ENCODE measurements at regions not wholly inside any gene's neighbourhood (a gene's known extent, or its start where the extent isn't known, plus 50 kb on each side); places are given as distances from the start of the nearest gene placed in this dataset.

DNA sequence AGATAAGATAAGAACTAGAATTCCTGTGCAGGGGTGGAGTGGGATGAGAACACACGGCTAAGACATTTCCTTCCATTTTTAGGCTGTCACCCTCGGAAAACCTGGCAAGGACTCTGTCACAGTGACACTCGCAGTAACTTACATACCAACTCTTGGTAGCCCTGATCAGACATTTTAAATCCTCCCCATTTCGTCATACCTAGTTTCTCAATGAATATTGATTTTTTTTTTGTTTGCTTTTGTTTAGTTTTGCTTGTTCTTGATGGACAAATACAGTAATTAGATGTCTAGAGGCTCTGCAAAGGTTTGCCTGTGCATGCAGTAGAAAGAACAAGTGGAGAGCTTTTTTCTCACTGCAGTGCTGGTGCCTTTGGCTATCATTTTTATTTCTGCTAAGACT, 213.0 kb upstream of the FAM83B start:
- Histone ChIP-seq H3K27ac (ENCODE audit: low read depth) (no peak overlapping the region), H3F3A (replicated peaks; ENCODE audit: low read depth) (no peaks in the 10 kb centered on the region), H3K9me2 (ENCODE audit: insufficient read depth) (no peaks in the 10 kb centered on the region; the same call in 1 of the 2 replicates), H3K27me3 (ENCODE audit: insufficient read depth) (no peaks in the 10 kb centered on the region), H3K36me3 (ENCODE audit: insufficient read depth) (no peaks in the 10 kb centered on the region), H2AFZ (no peak overlapping the region), H3K4me3 (no peak overlapping the region), H3K4me1 (ENCODE audit: insufficient read depth) (no peaks in the 10 kb centered on the region), H3K4me2 (no peak overlapping the region), H4K20me1 (replicated peaks; ENCODE audit: insufficient read depth) (no peaks in the 10 kb centered on the region), H3K79me2 (replicated peaks; ENCODE audit: insufficient read depth) (no peaks in the 10 kb centered on the region)
- H3K4me3 Mint-ChIP-seq: no peak overlapping the region
- TF ChIP-seq NANOG (IDR thresholded peaks at IDR 0.05; ENCODE audit: borderline replicate concordance): no peak
- TF ChIP-seq EZH2phosphoT487 (IDR thresholded peaks at IDR 0.05; ENCODE audit: unreplicated experiment): no peak
- TF ChIP-seq POLR2AphosphoS5 (IDR thresholded peaks at IDR 0.05; ENCODE audit: low read depth): no peak
- TF ChIP-seq, protein P1, sequence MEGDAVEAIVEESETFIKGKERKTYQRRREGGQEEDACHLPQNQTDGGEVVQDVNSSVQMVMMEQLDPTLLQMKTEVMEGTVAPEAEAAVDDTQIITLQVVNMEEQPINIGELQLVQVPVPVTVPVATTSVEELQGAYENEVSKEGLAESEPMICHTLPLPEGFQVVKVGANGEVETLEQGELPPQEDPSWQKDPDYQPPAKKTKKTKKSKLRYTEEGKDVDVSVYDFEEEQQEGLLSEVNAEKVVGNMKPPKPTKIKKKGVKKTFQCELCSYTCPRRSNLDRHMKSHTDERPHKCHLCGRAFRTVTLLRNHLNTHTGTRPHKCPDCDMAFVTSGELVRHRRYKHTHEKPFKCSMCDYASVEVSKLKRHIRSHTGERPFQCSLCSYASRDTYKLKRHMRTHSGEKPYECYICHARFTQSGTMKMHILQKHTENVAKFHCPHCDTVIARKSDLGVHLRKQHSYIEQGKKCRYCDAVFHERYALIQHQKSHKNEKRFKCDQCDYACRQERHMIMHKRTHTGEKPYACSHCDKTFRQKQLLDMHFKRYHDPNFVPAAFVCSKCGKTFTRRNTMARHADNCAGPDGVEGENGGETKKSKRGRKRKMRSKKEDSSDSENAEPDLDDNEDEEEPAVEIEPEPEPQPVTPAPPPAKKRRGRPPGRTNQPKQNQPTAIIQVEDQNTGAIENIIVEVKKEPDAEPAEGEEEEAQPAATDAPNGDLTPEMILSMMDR (conservative IDR thresholded peaks at IDR 0.05; ENCODE audit: low read depth in 2 of 2): no peak
- TF ChIP-seq, protein P2, sequence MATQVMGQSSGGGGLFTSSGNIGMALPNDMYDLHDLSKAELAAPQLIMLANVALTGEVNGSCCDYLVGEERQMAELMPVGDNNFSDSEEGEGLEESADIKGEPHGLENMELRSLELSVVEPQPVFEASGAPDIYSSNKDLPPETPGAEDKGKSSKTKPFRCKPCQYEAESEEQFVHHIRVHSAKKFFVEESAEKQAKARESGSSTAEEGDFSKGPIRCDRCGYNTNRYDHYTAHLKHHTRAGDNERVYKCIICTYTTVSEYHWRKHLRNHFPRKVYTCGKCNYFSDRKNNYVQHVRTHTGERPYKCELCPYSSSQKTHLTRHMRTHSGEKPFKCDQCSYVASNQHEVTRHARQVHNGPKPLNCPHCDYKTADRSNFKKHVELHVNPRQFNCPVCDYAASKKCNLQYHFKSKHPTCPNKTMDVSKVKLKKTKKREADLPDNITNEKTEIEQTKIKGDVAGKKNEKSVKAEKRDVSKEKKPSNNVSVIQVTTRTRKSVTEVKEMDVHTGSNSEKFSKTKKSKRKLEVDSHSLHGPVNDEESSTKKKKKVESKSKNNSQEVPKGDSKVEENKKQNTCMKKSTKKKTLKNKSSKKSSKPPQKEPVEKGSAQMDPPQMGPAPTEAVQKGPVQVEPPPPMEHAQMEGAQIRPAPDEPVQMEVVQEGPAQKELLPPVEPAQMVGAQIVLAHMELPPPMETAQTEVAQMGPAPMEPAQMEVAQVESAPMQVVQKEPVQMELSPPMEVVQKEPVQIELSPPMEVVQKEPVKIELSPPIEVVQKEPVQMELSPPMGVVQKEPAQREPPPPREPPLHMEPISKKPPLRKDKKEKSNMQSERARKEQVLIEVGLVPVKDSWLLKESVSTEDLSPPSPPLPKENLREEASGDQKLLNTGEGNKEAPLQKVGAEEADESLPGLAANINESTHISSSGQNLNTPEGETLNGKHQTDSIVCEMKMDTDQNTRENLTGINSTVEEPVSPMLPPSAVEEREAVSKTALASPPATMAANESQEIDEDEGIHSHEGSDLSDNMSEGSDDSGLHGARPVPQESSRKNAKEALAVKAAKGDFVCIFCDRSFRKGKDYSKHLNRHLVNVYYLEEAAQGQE (IDR thresholded peaks at IDR 0.05; ENCODE audit: unreplicated experiment): no peak
- TF ChIP-seq STAT1 (IDR thresholded peaks at IDR 0.05; ENCODE audit: unreplicated experiment): no peak
- DNase-seq (ENCODE audit: low spot score): no peak
- no peaks in the 10 kb centered on the region for H3K9me3 Mint-ChIP-seq
- H3K27ac Mint-ChIP-seq: no peak overlapping the region
- no peaks in the 10 kb centered on the region for H3K36me3 Mint-ChIP-seq (ENCODE audit: low read depth)
- H3K27me3 Mint-ChIP-seq (ENCODE audit: insufficient read depth, low read depth, poor library complexity): no peaks in the 10 kb centered on the region
- H3K4me1 Mint-ChIP-seq: no peaks in the 10 kb centered on the region
- no peak for ATAC-seq

DNA sequence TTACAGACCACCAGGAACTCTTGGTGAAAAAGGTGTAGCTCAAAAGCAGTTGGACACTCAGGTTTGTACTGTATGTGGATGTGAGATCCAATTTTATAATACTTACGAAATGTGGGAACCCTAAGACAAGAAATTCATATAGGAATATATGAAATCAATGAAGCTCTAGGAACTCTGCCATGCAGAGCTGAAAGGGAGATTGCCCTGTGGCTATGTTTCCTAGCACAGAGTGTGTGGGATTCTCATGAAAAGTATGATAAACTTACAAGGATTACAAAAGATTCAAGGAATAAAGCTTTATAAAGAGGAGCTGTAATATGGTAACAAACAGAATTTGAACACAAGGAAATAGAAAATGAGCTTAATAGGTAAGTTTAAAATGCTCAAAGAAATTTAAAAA, 205.7 kb upstream of the FAM83B start:
- Histone ChIP-seq H3K27me3 (ENCODE audit: insufficient read depth) (no peaks in the 10 kb centered on the region), H3K36me3 (ENCODE audit: insufficient read depth) (no peaks in the 10 kb centered on the region), H4K20me1 (replicated peaks; ENCODE audit: insufficient read depth) (no peaks in the 10 kb centered on the region), H3K9me2 (ENCODE audit: insufficient read depth) (no peaks in the 10 kb centered on the region), H2AFZ (no peak overlapping the region), H3K27ac (ENCODE audit: low read depth) (no peak overlapping the region), H3K4me2 (no peak overlapping the region), H3F3A (replicated peaks; ENCODE audit: low read depth) (no peaks in the 10 kb centered on the region), H3K79me2 (replicated peaks; ENCODE audit: insufficient read depth) (no peaks in the 10 kb centered on the region), H3K4me3 (no peak overlapping the region), H3K4me1 (ENCODE audit: insufficient read depth) (no peaks in the 10 kb centered on the region)
- TF ChIP-seq ZNF114 (CRISPR knock-in tag; IDR thresholded peaks at IDR 0.05): no peak
- TF ChIP-seq, protein P3, sequence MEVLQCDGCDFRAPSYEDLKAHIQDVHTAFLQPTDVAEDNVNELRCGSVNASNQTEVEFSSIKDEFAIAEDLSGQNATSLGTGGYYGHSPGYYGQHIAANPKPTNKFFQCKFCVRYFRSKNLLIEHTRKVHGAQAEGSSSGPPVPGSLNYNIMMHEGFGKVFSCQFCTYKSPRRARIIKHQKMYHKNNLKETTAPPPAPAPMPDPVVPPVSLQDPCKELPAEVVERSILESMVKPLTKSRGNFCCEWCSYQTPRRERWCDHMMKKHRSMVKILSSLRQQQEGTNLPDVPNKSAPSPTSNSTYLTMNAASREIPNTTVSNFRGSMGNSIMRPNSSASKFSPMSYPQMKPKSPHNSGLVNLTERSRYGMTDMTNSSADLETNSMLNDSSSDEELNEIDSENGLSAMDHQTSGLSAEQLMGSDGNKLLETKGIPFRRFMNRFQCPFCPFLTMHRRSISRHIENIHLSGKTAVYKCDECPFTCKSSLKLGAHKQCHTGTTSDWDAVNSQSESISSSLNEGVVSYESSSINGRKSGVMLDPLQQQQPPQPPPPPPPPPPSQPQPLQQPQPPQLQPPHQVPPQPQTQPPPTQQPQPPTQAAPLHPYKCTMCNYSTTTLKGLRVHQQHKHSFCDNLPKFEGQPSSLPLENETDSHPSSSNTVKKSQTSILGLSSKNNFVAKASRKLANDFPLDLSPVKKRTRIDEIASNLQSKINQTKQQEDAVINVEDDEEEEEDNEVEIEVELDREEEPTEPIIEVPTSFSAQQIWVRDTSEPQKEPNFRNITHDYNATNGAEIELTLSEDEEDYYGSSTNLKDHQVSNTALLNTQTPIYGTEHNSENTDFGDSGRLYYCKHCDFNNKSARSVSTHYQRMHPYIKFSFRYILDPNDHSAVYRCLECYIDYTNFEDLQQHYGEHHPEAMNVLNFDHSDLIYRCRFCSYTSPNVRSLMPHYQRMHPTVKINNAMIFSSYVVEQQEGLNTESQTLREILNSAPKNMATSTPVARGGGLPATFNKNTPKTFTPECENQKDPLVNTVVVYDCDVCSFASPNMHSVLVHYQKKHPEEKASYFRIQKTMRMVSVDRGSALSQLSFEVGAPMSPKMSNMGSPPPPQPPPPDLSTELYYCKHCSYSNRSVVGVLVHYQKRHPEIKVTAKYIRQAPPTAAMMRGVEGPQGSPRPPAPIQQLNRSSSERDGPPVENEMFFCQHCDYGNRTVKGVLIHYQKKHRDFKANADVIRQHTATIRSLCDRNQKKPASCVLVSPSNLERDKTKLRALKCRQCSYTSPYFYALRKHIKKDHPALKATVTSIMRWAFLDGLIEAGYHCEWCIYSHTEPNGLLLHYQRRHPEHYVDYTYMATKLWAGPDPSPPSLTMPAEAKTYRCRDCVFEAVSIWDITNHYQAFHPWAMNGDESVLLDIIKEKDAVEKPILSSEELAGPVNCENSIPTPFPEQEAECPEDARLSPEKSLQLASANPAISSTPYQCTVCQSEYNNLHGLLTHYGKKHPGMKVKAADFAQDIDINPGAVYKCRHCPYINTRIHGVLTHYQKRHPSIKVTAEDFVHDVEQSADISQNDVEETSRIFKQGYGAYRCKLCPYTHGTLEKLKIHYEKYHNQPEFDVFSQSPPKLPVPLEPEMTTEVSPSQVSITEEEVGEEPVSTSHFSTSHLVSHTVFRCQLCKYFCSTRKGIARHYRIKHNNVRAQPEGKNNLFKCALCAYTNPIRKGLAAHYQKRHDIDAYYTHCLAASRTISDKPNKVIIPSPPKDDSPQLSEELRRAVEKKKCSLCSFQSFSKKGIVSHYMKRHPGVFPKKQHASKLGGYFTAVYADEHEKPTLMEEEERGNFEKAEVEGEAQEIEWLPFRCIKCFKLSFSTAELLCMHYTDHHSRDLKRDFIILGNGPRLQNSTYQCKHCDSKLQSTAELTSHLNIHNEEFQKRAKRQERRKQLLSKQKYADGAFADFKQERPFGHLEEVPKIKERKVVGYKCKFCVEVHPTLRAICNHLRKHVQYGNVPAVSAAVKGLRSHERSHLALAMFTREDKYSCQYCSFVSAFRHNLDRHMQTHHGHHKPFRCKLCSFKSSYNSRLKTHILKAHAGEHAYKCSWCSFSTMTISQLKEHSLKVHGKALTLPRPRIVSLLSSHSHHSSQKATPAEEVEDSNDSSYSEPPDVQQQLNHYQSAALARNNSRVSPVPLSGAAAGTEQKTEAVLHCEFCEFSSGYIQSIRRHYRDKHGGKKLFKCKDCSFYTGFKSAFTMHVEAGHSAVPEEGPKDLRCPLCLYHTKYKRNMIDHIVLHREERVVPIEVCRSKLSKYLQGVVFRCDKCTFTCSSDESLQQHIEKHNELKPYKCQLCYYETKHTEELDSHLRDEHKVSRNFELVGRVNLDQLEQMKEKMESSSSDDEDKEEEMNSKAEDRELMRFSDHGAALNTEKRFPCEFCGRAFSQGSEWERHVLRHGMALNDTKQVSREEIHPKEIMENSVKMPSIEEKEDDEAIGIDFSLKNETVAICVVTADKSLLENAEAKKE (CRISPR knock-in tag; IDR thresholded peaks at IDR 0.05): no peak
- no peak for TF ChIP-seq ZNF331 (CRISPR knock-in tag; IDR thresholded peaks at IDR 0.05; ENCODE audit: low read depth)
- TF ChIP-seq CREB1 (CRISPR knock-in tag; IDR thresholded peaks at IDR 0.05; ENCODE audit: low read depth): no peak
- no peak for TF ChIP-seq EZH2 (IDR thresholded peaks at IDR 0.05; ENCODE audit: low read depth, unreplicated experiment)
- DNase-seq (ENCODE audit: low spot score) (no peak), ATAC-seq (no peak)
- no peaks in the 10 kb centered on the region for H3K4me1 Mint-ChIP-seq
- H3K27ac Mint-ChIP-seq: no peak overlapping the region
- no peaks in the 10 kb centered on the region for H3K27me3 Mint-ChIP-seq (ENCODE audit: insufficient read depth, low read depth, poor library complexity)
- no peak overlapping the region for H3K4me3 Mint-ChIP-seq
- no peaks in the 10 kb centered on the region for H3K36me3 Mint-ChIP-seq (ENCODE audit: low read depth)
- no peaks in the 10 kb centered on the region for H3K9me3 Mint-ChIP-seq
